GM12878 (cell line): ENCODE measurements at regions not wholly inside any gene's neighbourhood (a gene's known extent, or its start where the extent isn't known, plus 50 kb on each side); places are given as distances from the start of the nearest gene placed in this dataset.

Experiments used
- ATAC-seq: fragments of 200-7000 bp; cut with Tn5 transposase; 3 replicates; pipeline ENCODE4 v1.9.1; 2020; ENCODE audit warnings: mild to moderate bottlenecking, moderate library complexity
- BruUV-seq: library from RNA; stranded (reverse); fragments of 400-500 nt; replicated peaks from 2 replicates; lab custom pipeline; 2021; lab: Mats Ljungman, UMichigan
- CTCF ChIA-PET: fragments of 300-600 bp; sonication (Branson Sonifier 250); formaldehyde crosslinking; extraction: SDS; loops from one replicate; lab custom pipeline; 2021; ENCODE audit warnings: inconsistent platforms; lab: Yijun Ruan, JAX
- POLR2A ChIA-PET: fragments of 350-600 bp; formaldehyde crosslinking; extraction: SDS; loops from one replicate; lab custom pipeline; 2021; ENCODE audit warnings: inconsistent platforms; lab: Charles Lee
- RAD21 ChIA-PET: fragments of 300-600 bp; sonication (Branson Sonifier 250); formaldehyde crosslinking; loops from one replicate; lab custom pipeline; 2023; ENCODE audit warnings: antibody characterized with exemption; ENCODE audit not compliant: unreplicated experiment; lab: Charles Lee
- SMC1A ChIA-PET: fragments of 300-600 bp; sonication (Branson Sonifier 250); formaldehyde crosslinking; loops from one replicate; lab custom pipeline; 2023; ENCODE audit not compliant: unreplicated experiment, uncharacterized antibody; lab: Charles Lee
- DNase-seq: peaks from one replicate; pipeline ENCODE4 v3.0.0-alpha.2; 2011; ENCODE audit warnings: low read depth, low spot score
- FAIRE-seq: peaks from 3 replicates; lab custom pipeline; 2011; peaks lifted over from hg19 to GRCh38; lab: Jason Lieb, UNC
- H2AFZ ChIP-seq: 2 replicates; pipeline ENCODE4 v1.6.0; 2011; ENCODE audit warnings: low read depth, low read length, control low read depth; ENCODE audit not compliant: control insufficient read depth
- H3K27ac ChIP-seq: 2 replicates; pipeline ENCODE4 v1.5.1; 2011; ENCODE audit warnings: control low read depth; ENCODE audit not compliant: control insufficient read depth, insufficient read depth
- H3K27me3 ChIP-seq, 2 experiments: replicated peaks in 1 of 2; 2 replicates each; pipeline versions ENCODE4 v1.6.0 to v1.6.1; 2011; ENCODE audit warnings: low read length in 1 of 2; ENCODE audit not compliant: control insufficient read depth in 2 of 2, insufficient read depth in 2 of 2
- H3K36me3 ChIP-seq, 2 experiments: 2 replicates each; pipeline ENCODE4 v1.5.1; 2011; ENCODE audit warnings: low read length in 1 of 2; ENCODE audit not compliant: control insufficient read depth in 2 of 2, insufficient read depth in 2 of 2
- H3K4me1 ChIP-seq: 2 replicates; pipeline ENCODE4 v1.6.1; 2011; ENCODE audit warnings: mild to moderate bottlenecking, low read length, moderate library complexity, mixed read lengths; ENCODE audit not compliant: control insufficient read depth, insufficient read depth
- H3K4me2 ChIP-seq: 2 replicates; pipeline ENCODE4 v1.6.0; 2011; ENCODE audit warnings: control low read depth; ENCODE audit not compliant: control insufficient read depth, insufficient read depth
- H3K4me3 ChIP-seq: fragments of 200-600 bp; sonication (generic); 2 replicates; pipeline ENCODE4 v1.5.1; 2016
- H3K79me2 ChIP-seq: 2 replicates; pipeline ENCODE4 v1.6.0; 2011; ENCODE audit warnings: low read length; ENCODE audit not compliant: control insufficient read depth, insufficient read depth
- H3K9ac ChIP-seq: 2 replicates; pipeline ENCODE4 v1.8.0; 2011; ENCODE audit warnings: low read length, control low read depth, mixed read lengths; ENCODE audit not compliant: control insufficient read depth, insufficient read depth
- H3K9me3 ChIP-seq: replicated peaks from 3 replicates; pipeline ENCODE4 v1.5.1; 2011; ENCODE audit warnings: mild to moderate bottlenecking, low read length; ENCODE audit not compliant: control insufficient read depth, insufficient read depth
- H4K20me1 ChIP-seq: 2 replicates; pipeline ENCODE4 v1.6.0; 2011; ENCODE audit not compliant: control insufficient read depth, insufficient read depth
- CHD4 ChIP-seq: fragments of 200-600 bp; sonication (generic); IDR thresholded peaks from 2 replicates; pipeline ENCODE4 v1.6.1; 2016; ENCODE audit warnings: mild to moderate bottlenecking
- FOS ChIP-seq: IDR thresholded peaks from 3 replicates; pipeline ENCODE4 v1.6.1; 2011; ENCODE audit warnings: borderline replicate concordance; ENCODE audit not compliant: insufficient read length; ENCODE audit errors: extremely low read depth
- GABPA ChIP-seq: IDR thresholded peaks from 2 replicates; pipeline ENCODE4 v1.6.1; 2014; ENCODE audit warnings: antibody characterized with exemption, low read depth, mild to moderate bottlenecking, inconsistent platforms
- HDAC2 ChIP-seq: fragments of 200-600 bp; sonication (generic); IDR thresholded peaks from 2 replicates; pipeline ENCODE4 v1.6.1; 2017
- SPI1 ChIP-seq: IDR thresholded peaks from 2 replicates; pipeline ENCODE4 v1.6.1; 2011; ENCODE audit warnings: low read depth, mild to moderate bottlenecking, low read length, moderate library complexity, borderline replicate concordance; ENCODE audit not compliant: insufficient read depth
- SRF ChIP-seq, 2 experiments: IDR thresholded peaks; 2 replicates each; pipeline ENCODE4 v1.6.1; 2011; ENCODE audit warnings: low read depth in 2 of 2, low read length in 2 of 2, mild to moderate bottlenecking in 1 of 2, moderate library complexity in 1 of 2
- TARDBP ChIP-seq: IDR thresholded peaks from 2 replicates; pipeline ENCODE4 v1.6.1; 2016; ENCODE audit warnings: borderline replicate concordance
- USF2 ChIP-seq: IDR thresholded peaks from 2 replicates; pipeline ENCODE4 v1.6.1; 2011; ENCODE audit warnings: low read depth, low read length, improper control_type of control experiment, borderline replicate concordance
- WGBS: methylation state at CpG from one replicate; pipeline ENCODE4 v1.1.6; 2016; ENCODE audit warnings: low lambda C conversion rate; ENCODE audit not compliant: insufficient replicate concordance, insufficient coverage; ENCODE audit errors: missing lambda C conversion rate; 5-methylcytosine and 5-hydroxymethylcytosine counted together
- in situ Hi-C: fragments of 300-500 bp; cut with MboI; formaldehyde crosslinking; loops from 9 replicates; pipeline ENCODE4 v1.14.3; 2018; ENCODE audit warnings: mixed read lengths
- intact Hi-C: fragments of 100-400 bp; cut with micrococcal nuclease; formaldehyde crosslinking; loops from one replicate; pipeline ENCODE4 v1.14.2; 2022; ENCODE audit not compliant: unreplicated experiment
- TF ChIP-seq, protein P1 (sequence below), 3 experiments: IDR thresholded peaks in 2 of 3; conservative IDR thresholded peaks in 1 of 3; 2 replicates each; pipeline ENCODE4 v1.5.1; 2011; ENCODE audit warnings: low read depth in 3 of 3, low read length in 3 of 3, mild to moderate bottlenecking in 3 of 3, control low read depth in 2 of 3, moderate library complexity in 2 of 3, inconsistent platforms in 1 of 3, mixed read lengths in 1 of 3; ENCODE audit not compliant: control insufficient read depth in 2 of 3, insufficient read depth in 1 of 3; ENCODE audit errors: extremely low read depth in 1 of 3

DNA sequence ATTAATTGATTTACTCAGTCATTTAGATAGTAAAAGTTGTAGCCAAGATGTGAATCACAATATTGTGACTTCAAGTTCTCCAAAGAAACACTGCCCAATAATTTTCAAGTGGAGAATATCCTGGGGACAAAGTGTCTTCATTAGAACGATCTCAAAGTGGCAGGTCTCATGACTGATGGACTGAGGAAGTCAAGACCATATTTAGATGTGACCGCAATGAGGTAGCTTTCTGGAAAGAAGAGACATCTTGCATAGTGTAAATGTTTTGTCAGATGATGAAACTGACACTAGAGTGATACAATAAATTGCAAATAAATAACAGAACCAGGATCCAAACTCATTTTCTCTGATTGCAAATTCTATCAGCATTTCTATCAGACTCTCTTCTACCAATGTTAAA lies 1476.9 kb downstream of the EFNB2 start:
- Histone ChIP-seq H3K36me3 (no peaks in the 10 kb centered on the region), H3K4me3 (no peak overlapping the region), H3K4me1 (no peaks in the 10 kb centered on the region), H2AFZ (no peak overlapping the region), H3K4me2 (no peak overlapping the region), H3K27ac (no peak overlapping the region), H3K9ac (no peak overlapping the region), H3K9me3 (no peaks in the 10 kb centered on the region), H3K27me3 (no peaks in the 10 kb centered on the region), H3K79me2 (no peaks in the 10 kb centered on the region), H4K20me1 (no peaks in the 10 kb centered on the region)
- ChIA-PET CTCF (no interaction called here), SMC1A (no interaction called here), RAD21 (no interaction called here), POLR2A (no interaction called here)
- ATAC-seq, result peak; percentile 68
- in situ Hi-C loops (no loop called here), intact Hi-C loops (no loop called here)
- DNase-seq, result no peak
- 52% methylated on average over 2 of the region's 2 CpGs for whole genome bisulfite sequencing
- no TSS peak for BruUV-seq
- TF ChIP-seq, protein P1, sequence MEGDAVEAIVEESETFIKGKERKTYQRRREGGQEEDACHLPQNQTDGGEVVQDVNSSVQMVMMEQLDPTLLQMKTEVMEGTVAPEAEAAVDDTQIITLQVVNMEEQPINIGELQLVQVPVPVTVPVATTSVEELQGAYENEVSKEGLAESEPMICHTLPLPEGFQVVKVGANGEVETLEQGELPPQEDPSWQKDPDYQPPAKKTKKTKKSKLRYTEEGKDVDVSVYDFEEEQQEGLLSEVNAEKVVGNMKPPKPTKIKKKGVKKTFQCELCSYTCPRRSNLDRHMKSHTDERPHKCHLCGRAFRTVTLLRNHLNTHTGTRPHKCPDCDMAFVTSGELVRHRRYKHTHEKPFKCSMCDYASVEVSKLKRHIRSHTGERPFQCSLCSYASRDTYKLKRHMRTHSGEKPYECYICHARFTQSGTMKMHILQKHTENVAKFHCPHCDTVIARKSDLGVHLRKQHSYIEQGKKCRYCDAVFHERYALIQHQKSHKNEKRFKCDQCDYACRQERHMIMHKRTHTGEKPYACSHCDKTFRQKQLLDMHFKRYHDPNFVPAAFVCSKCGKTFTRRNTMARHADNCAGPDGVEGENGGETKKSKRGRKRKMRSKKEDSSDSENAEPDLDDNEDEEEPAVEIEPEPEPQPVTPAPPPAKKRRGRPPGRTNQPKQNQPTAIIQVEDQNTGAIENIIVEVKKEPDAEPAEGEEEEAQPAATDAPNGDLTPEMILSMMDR (IDR thresholded peaks at IDR 0.05 in 2 of 3, conservative IDR thresholded peaks at IDR 0.05 in 1 of 3; ENCODE audit: control insufficient read depth in 2 of 3, extremely low read depth in 1 of 3, insufficient read depth in 1 of 3, low read depth in 3 of 3, low read length in 3 of 3), result no peak
- TF ChIP-seq SRF (IDR thresholded peaks at IDR 0.05; ENCODE audit: low read depth in 2 of 2, low read length in 2 of 2), result peak in 1 of 2 experiments; percentile 59; a peak in 1 of 4 replicates
- no peak for TF ChIP-seq SPI1
- TF ChIP-seq TARDBP, result no peak
- TF ChIP-seq HDAC2, result no peak
- no peak for FAIRE-seq

- Histone ChIP-seq H3K36me3 (no peaks in the 10 kb centered on the region), H3K27me3 (no peaks in the 10 kb centered on the region), H3K4me3 (no peak overlapping the region), H3K9me3 (no peaks in the 10 kb centered on the region; the same call in 2 of the 3 replicates), H4K20me1 (no peaks in the 10 kb centered on the region), H3K4me2 (no peak overlapping the region), H2AFZ (no peak overlapping the region), H3K79me2 (no peaks in the 10 kb centered on the region), H3K27ac (no peak overlapping the region), H3K9ac (no peak overlapping the region), H3K4me1 (no peaks in the 10 kb centered on the region)
- no TSS peak for BruUV-seq
- no peak for TF ChIP-seq CHD4
- no peak for TF ChIP-seq FOS
- no peak for TF ChIP-seq GABPA
- no peak for TF ChIP-seq USF2
- SMC1A ChIA-PET, result no interaction called here
- no peak for FAIRE-seq
- intact Hi-C loops (no loop called here), in situ Hi-C loops (no loop called here)
- 22% methylated on average over 4 of the region's 4 CpGs for WGBS
- CTCF ChIA-PET, result no interaction called here
- RAD21 ChIA-PET, result no interaction called here
- POLR2A ChIA-PET, result no interaction called here
- no peak for ATAC-seq
- DNase-seq, result no peak
These were observed 1482.8 kb downstream of the EFNB2 start for GRCh38 chr13:105052711-105053110.
